NOMO-1 (cell line): ENCODE measurements at regions not wholly inside any gene's neighbourhood (a gene's known extent, or its start where the extent isn't known, plus 50 kb on each side); places are given as distances from the start of the nearest gene placed in this dataset.

Experiments
- DNase-seq, 2 experiments: peaks; one replicate each; lab custom pipeline; 2025; ENCODE audit not compliant: unreplicated experiment in 2 of 2; lab: John Stamatoyannopoulos, UW

- DNase-seq = no peak
These were observed 210.7 kb downstream of the PDCD6IP start for GRCh38 chr3:34008836-34009809.

- DNase-seq = no peak
These were observed 213.0 kb downstream of the PDCD6IP start for GRCh38 chr3:34011171-34012101.

GRCh38 chr3:34012102-34012461, 213.7 kb downstream of the PDCD6IP start:
- peak in 1 of 2 experiments; percentile 18 for DNase-seq

GRCh38 chr3:34013818-34014570, 215.6 kb downstream of the PDCD6IP start:
- DNase-seq = no peak

- DNase-seq = peak in 1 of 2 experiments; percentile 17
These were observed 217.0 kb downstream of the PDCD6IP start for GRCh38 chr3:34015204-34016142.

GRCh38 chr3:34016925-34017587, 218.6 kb downstream of the PDCD6IP start:
- peak; percentile 53 to 74 for DNase-seq

- no peak for DNase-seq
These were observed 219.3 kb downstream of the PDCD6IP start for GRCh38 chr3:34017757-34018156.

GRCh38 chr3:34019158-34019557, 220.7 kb downstream of the PDCD6IP start:
- no peak for DNase-seq

GRCh38 chr3:34020170-34020569, 221.7 kb downstream of the PDCD6IP start:
- no peak for DNase-seq

- DNase-seq = no peak
These were observed 222.6 kb downstream of the PDCD6IP start for GRCh38 chr3:34020726-34021680.

- DNase-seq = no peak
These were observed 223.7 kb downstream of the PDCD6IP start for GRCh38 chr3:34022147-34022546.

- DNase-seq = no peak
These were observed 226.2 kb downstream of the PDCD6IP start for GRCh38 chr3:34024447-34025240.

- DNase-seq = no peak
These were observed 235.4 kb downstream of the PDCD6IP start for GRCh38 chr3:34033839-34034238.

- DNase-seq = no peak
These were observed 236.4 kb downstream of the PDCD6IP start for GRCh38 chr3:34034840-34035239.

- no peak for DNase-seq
These were observed 237.3 kb downstream of the PDCD6IP start for GRCh38 chr3:34035775-34036174.

GRCh38 chr3:34037260-34037659, 238.8 kb downstream of the PDCD6IP start:
- DNase-seq = no peak

- DNase-seq = no peak
These were observed 239.7 kb downstream of the PDCD6IP start for GRCh38 chr3:34038131-34038530.
